GM06990 (cell line): ENCODE measurements at regions not wholly inside any gene's neighbourhood (a gene's known extent, or its start where the extent isn't known, plus 50 kb on each side); places are given as distances from the start of the nearest gene placed in this dataset.

ENCODE experiments used
- DNase-seq: peaks from one replicate; pipeline ENCODE4 v3.0.0-alpha.2; 2011; ENCODE audit not compliant: insufficient read length; ENCODE audit errors: extremely low read depth
- H3K27me3 ChIP-seq: replicated peaks from 2 replicates; pipeline ENCODE4 v1.6.0; 2011; ENCODE audit warnings: low read length; ENCODE audit not compliant: control insufficient read depth, insufficient read depth
- H3K36me3 ChIP-seq: 2 replicates; pipeline ENCODE4 v1.5.1; 2011; ENCODE audit warnings: low read length; ENCODE audit not compliant: control insufficient read depth, insufficient read depth
- H3K4me3 ChIP-seq: replicated peaks from 2 replicates; pipeline ENCODE4 v1.5.1; 2011; ENCODE audit warnings: low read depth, mild to moderate bottlenecking, control low read depth, low read length
- TF ChIP-seq, protein P1 (sequence below): IDR thresholded peaks from 2 replicates; pipeline ENCODE4 v1.5.1; 2011; ENCODE audit warnings: low read length, control low read depth, mild to moderate bottlenecking, inconsistent platforms; ENCODE audit not compliant: insufficient read depth, poor library complexity, severe bottlenecking

DNA sequence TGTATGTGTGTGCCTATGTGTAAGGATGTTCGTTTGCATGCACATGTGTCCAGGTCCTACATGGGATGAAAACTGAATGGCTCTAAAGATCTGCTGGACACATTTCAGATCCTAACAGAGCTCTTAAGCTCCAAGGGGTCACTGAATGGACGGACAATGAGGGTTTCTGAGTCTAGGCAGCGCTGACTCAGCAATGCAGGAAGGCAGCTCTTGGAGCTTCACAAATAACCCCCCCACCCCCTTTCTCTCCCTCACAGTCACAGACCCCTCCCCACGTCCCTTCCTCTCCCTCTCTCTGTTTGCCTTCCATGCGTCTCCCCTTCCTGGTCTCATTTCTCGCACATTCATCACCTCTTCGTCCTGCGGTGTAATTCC, 369.8 kb downstream of the PREX1 start:
- Histone ChIP-seq H3K27me3 (no peaks in the 10 kb centered on the region), H3K36me3 (no peaks in the 10 kb centered on the region), H3K4me3 (no peak overlapping the region)
- TF ChIP-seq, protein P1, sequence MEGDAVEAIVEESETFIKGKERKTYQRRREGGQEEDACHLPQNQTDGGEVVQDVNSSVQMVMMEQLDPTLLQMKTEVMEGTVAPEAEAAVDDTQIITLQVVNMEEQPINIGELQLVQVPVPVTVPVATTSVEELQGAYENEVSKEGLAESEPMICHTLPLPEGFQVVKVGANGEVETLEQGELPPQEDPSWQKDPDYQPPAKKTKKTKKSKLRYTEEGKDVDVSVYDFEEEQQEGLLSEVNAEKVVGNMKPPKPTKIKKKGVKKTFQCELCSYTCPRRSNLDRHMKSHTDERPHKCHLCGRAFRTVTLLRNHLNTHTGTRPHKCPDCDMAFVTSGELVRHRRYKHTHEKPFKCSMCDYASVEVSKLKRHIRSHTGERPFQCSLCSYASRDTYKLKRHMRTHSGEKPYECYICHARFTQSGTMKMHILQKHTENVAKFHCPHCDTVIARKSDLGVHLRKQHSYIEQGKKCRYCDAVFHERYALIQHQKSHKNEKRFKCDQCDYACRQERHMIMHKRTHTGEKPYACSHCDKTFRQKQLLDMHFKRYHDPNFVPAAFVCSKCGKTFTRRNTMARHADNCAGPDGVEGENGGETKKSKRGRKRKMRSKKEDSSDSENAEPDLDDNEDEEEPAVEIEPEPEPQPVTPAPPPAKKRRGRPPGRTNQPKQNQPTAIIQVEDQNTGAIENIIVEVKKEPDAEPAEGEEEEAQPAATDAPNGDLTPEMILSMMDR, result no peak
- DNase-seq, result no peak

DNA sequence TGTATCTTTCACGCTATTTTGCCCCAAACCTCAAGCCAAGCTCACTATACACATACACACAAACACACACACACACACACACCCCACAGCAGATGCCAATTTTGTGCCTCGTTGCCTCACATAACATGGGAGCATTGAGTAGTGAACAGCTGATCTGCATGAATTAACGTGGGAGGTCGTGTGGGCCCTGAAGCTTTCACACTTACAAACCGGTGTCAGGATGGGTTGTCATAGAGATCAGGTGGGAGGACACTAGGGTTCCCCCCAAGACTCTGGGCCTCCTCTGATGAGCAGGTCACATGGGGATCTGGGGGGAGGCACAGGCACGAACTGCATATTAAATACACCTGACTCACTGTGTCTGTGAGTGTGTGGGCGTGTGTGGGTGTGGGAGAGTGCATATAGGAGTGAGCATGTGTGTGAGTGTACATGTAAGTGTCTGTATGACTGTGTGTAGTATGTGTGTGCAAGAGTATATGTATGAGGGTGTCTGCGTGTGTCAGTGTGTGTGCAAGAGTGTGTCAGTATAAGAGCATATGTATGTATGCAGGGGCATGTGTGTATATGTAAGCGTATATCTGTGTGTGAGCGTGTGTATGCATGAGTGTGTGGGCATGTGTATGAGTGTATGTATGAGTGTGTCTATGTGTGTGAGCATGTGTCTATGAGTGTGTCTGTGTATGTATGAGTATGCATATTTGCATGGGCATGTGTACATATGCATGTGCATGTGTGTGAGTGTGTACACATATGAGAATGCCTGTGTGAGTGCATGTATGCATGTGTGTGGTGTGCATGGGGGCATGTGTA, 370.4 kb downstream of the PREX1 start:
- DNase-seq, result no peak

DNA sequence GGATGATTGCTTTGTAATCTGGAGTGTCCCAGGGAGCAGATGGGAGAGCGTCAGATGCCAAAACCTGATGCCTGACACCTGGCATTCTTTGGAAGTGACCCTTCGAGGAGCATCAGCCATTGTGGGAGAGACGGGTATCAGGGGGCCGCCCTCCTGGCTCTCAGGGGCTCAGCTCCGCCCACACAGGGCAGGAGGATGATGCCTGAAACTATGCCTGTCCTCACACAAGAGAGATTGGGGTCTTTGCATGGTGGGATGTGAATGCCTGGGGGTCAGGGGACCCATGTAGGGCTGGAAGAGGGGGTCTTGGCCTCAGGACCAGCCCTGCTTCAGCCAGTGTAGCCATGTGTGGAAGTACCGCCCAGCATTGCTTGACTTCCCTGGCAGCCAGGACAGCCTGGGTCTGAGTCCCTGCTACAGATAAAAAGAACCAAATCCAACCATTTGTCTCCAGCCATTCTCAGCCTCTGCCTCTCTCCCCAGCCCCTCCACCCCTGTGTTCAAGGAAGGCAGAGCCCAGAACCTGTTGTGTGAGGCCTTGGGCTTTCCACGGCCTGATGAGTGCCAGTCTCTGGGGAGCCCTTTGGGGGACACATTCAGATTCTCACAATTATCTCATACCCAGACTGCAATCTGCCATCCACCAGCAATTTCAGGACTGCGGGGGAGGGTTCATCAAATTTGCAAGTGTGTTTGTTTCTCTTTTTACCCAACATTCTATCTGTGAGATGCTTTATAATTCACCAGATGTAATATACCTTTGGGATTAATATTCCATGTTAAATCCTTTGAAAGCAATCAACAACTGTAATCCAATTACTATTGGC, 371.2 kb downstream of the PREX1 start:
- Histone ChIP-seq H3K36me3 (no peaks in the 10 kb centered on the region), H3K27me3 (no peaks in the 10 kb centered on the region; the same call in 1 of the 2 replicates), H3K4me3 (no peak overlapping the region)
- TF ChIP-seq, protein P1, result no peak
- peak; percentile 62 for DNase-seq

More for the DNA sequence above, 370.4 kb downstream of the PREX1 start:
- TF ChIP-seq, protein P1, result no peak
- no peaks in the 10 kb centered on the region for H3K27me3 ChIP-seq
- H3K4me3 ChIP-seq, result no peak overlapping the region
- H3K36me3 ChIP-seq, result no peaks in the 10 kb centered on the region

DNA sequence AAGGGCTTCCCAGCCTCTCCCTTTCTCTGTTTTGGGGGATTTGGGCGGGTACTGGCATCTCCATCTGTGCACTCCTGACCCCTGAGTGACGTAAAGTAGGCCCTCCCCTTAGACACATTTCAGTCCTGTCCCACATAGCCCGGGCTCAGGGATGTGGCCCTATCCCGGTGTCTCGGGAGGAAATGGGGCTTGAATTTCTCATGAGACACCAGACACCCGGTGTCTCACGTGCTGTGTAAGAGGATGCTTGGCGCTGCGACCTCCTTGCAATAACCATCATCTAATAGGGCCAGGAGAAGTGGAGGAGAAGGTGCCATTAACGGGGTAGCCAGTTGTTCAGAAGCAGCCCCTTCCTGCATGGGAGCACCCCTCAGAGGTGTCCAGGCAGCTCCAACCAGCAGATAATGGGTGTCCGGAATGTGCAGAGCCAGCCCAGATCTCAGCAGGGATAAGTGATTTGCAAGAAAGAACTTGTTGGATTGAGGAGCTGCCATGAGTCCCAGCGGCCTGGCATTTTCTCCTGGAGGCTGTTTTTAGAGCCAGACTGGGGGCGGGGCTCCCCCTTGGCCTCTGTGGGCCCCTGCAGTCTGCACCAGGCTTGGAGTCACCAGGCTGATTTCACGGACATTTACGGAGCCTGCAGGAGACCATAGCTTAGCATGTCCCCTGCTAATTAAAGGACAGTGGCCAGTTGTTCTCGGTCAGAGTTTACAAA, 372.0 kb downstream of the PREX1 start:
- no peaks in the 10 kb centered on the region; the same call in 1 of the 2 replicates for H3K27me3 ChIP-seq
- no peaks in the 10 kb centered on the region for H3K36me3 ChIP-seq
- no peak for DNase-seq
- no peak overlapping the region for H3K4me3 ChIP-seq
- TF ChIP-seq, protein P1, result no peak

DNA sequence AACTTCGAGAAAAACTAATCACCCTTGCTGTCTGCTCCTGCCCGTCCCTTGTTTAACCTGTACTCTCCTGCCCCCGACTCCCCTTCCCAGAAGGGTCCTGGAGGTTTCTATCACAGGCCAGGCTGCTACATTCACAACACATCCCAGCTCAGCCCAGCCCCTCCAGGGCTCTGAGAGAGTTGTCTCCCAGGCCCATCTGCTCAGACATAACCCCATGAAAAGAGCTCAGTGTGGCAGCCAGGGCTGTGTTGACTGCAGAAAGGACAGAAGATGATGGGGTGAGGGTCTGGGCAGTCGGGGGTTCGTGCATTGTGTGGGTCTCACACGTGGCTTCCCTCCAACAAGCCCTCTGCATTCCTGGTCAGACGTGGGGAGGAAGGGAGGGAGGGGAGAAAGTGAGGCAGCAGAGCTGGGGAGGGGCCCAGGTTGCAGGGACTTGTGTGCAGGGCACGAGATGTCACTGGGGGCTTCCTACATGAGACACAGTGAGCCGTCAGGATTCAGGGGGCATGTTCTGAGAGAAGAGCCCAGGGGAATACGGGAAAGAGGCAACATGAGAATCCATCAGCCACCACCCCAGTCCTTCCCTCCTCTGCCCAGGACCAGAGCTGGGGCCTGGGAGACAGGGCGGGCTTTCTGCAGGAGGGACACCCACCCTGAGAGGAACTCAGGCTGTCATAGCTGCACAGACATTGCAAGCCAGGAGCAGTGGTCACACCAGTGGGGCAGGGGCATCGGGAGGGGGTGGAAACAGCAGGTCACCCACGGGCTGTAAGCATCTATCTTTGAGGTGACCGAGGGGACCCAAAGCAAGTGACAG, 372.9 kb downstream of the PREX1 start:
- Histone ChIP-seq H3K4me3 (no peak overlapping the region), H3K27me3 (no peaks in the 10 kb centered on the region; the same call in 1 of the 2 replicates)
- DNase-seq, result no peak

More for the DNA sequence above, 372.9 kb downstream of the PREX1 start:
- TF ChIP-seq, protein P1, result no peak
- no peaks in the 10 kb centered on the region for H3K36me3 ChIP-seq
